B cell (primary cell): ENCODE measurements at regions not wholly inside any gene's neighbourhood (a gene's known extent, or its start where the extent isn't known, plus 50 kb on each side); places are given as distances from the start of the nearest gene placed in this dataset.

Experiments
- ATAC-seq: fragments of 200-7000 bp; cut with Tn5 transposase; one replicate; pipeline ENCODE4 v1.10.0; 2021; ENCODE audit warnings: low read depth, mild to moderate bottlenecking, moderate number of reproducible peaks, moderate library complexity
- CTCF ChIA-PET: fragments of 350-600 bp; sonication (Branson Sonifier 250); formaldehyde crosslinking; loops from one replicate; lab custom pipeline; 2021; ENCODE audit warnings: antibody characterized with exemption, inconsistent platforms; lab: Charles Lee
- POLR2A ChIA-PET: fragments of 350-600 bp; sonication (Branson Sonifier 250); formaldehyde crosslinking; loops from one replicate; lab custom pipeline; 2021; ENCODE audit warnings: antibody characterized with exemption; lab: Charles Lee
- DNase-seq: peaks from one replicate; pipeline ENCODE4 v3.0.0; 2013
- H2AFZ ChIP-seq: 2 replicates; pipeline ENCODE4 v1.6.1; 2012; ENCODE audit warnings: mild to moderate bottlenecking, low read depth, low read length; ENCODE audit not compliant: insufficient read depth, poor library complexity, severe bottlenecking
- H3K27ac ChIP-seq, 2 donors: 1 replicate in 1 of 2; 2 replicates in 1 of 2; pipeline ENCODE4 v1.5.1; 2012 to 2013; ENCODE audit warnings: low read length in 2 of 2, mild to moderate bottlenecking in 2 of 2, moderate library complexity in 1 of 2
- H3K27me3 ChIP-seq, 4 experiments: fragments of 200-600 bp in 1 of 4; sonication (generic) in 1 of 4; replicated peaks in 1 of 4; 1 replicate in 2 of 4; 2 replicates in 2 of 4; pipeline versions ENCODE4 v1.6.1 to v1.7.0; 2013 to 2016; ENCODE audit warnings: low read length in 3 of 4, mild to moderate bottlenecking in 2 of 4, mixed read lengths in 1 of 4, moderate library complexity in 1 of 4; ENCODE audit not compliant: insufficient read depth in 4 of 4, control insufficient read depth in 3 of 4; ENCODE audit errors: control extremely low read depth in 1 of 4
- H3K36me3 ChIP-seq, 2 experiments: replicated peaks in 1 of 2; 1 replicate in 1 of 2; 2 replicates in 1 of 2; pipeline versions ENCODE4 v1.6.1 to v1.7.1; 2013; ENCODE audit warnings: low read length in 1 of 2; ENCODE audit not compliant: insufficient read depth in 2 of 2, control insufficient read depth in 1 of 2; ENCODE audit errors: control extremely low read depth in 1 of 2, extremely low read depth in 1 of 2
- H3K4me1 ChIP-seq, 2 donors: fragments of 200-600 bp in 1 of 2; sonication (generic) in 1 of 2; 1 replicate in 1 of 2; 2 replicates in 1 of 2; pipeline versions ENCODE4 v1.5.1 to v1.6.1; 2013 to 2017; ENCODE audit warnings: low read length in 2 of 2; ENCODE audit not compliant: control insufficient read depth in 2 of 2, insufficient read depth in 2 of 2
- H3K4me2 ChIP-seq: replicated peaks from 2 replicates; pipeline ENCODE3; 2012; ENCODE audit warnings: mild to moderate bottlenecking, low read depth, low read length; ENCODE audit not compliant: poor library complexity, severe bottlenecking
- H3K4me3 ChIP-seq, 5 experiments: fragments of 200-600 bp in 1 of 5; sonication (generic) in 1 of 5; 1 replicate in 3 of 5; 2 replicates in 2 of 5; pipeline versions ENCODE4 v1.5.1 to v1.7.0; 2011 to 2016; ENCODE audit warnings: low read length in 4 of 5, mild to moderate bottlenecking in 4 of 5, low read depth in 2 of 5, control low read depth in 1 of 5, moderate library complexity in 1 of 5; ENCODE audit not compliant: insufficient read depth in 1 of 5; ENCODE audit errors: control extremely low read depth in 1 of 5, extremely low read depth in 1 of 5
- H3K79me2 ChIP-seq: fragments of 200-600 bp; sonication (generic); one replicate; pipeline ENCODE4 v1.6.0; 2016; ENCODE audit warnings: low read length; ENCODE audit not compliant: control insufficient read depth, insufficient read depth
- H3K9ac ChIP-seq: fragments of 200-600 bp; sonication (generic); 2 replicates; pipeline ENCODE4 v1.6.1; 2017; ENCODE audit warnings: mild to moderate bottlenecking, low read length, moderate library complexity
- H3K9me3 ChIP-seq, 3 donors: one replicate each; pipeline versions ENCODE4 v1.6.1 to v1.7.1; 2013; ENCODE audit warnings: low read length in 2 of 3; ENCODE audit not compliant: control insufficient read depth in 2 of 3, insufficient read depth in 1 of 3; ENCODE audit errors: control extremely low read depth in 1 of 3
- H4K20me1 ChIP-seq: 2 replicates; pipeline ENCODE4 v1.6.0; 2012; ENCODE audit warnings: mild to moderate bottlenecking, low read length; ENCODE audit not compliant: insufficient read depth, control insufficient read depth, poor library complexity, severe bottlenecking
- H3K27ac Mint-ChIP-seq: one replicate; pipeline ENCODE4 v1.8.0; 2021; ENCODE audit warnings: mixed read lengths
- H3K27me3 Mint-ChIP-seq: one replicate; pipeline ENCODE4 v1.8.0; 2021; ENCODE audit warnings: mixed read lengths
- H3K4me1 Mint-ChIP-seq: one replicate; pipeline ENCODE4 v1.8.0; 2021; ENCODE audit warnings: mixed read lengths
- H3K4me3 Mint-ChIP-seq: one replicate; pipeline ENCODE4 v1.8.0; 2021; ENCODE audit warnings: mixed read lengths
- H3K9me3 Mint-ChIP-seq: one replicate; pipeline ENCODE4 v1.8.0; 2022; ENCODE audit warnings: mixed read lengths; ENCODE audit not compliant: insufficient read depth
- CTCF ChIP-seq: fragments of 200-600 bp; IDR thresholded peaks from one replicate; pipeline ENCODE4 v1.8.0; 2022; ENCODE audit warnings: antibody characterized with exemption, mild to moderate bottlenecking
- EZH2 ChIP-seq: IDR thresholded peaks from 2 replicates; pipeline ENCODE4 v1.6.1; 2012; ENCODE audit warnings: borderline replicate concordance, low read depth, mild to moderate bottlenecking, moderate library complexity, low read length; ENCODE audit not compliant: insufficient read depth, poor library complexity, severe bottlenecking
- WGBS: methylation state at CpG from one replicate; pipeline ENCODE4 v1.1.5; 2013; ENCODE audit warnings: missing lambda C conversion rate; ENCODE audit not compliant: insufficient coverage; 5-methylcytosine and 5-hydroxymethylcytosine counted together
- intact Hi-C: fragments of 100-400 bp; cut with micrococcal nuclease; formaldehyde crosslinking; loops from one replicate; pipeline ENCODE4 v1.10.0; 2022

GRCh38 chr14:30115756-30116155 is 188.1 kb upstream of the PRKD1 start:
- Mint-ChIP-seq H3K4me1 (no peaks in the 10 kb centered on the region), H3K4me3 (no peak overlapping the region), H3K27me3 (no peaks in the 10 kb centered on the region), H3K27ac (no peak overlapping the region), H3K9me3 (no peaks in the 10 kb centered on the region)
- ChIA-PET CTCF (no interaction called here), POLR2A (no interaction called here)
- no peaks in the 10 kb centered on the region for H4K20me1 ChIP-seq
- H3K27me3 ChIP-seq: no peaks in the 10 kb centered on the region
- no peaks in the 10 kb centered on the region for H3K4me1 ChIP-seq
- no peak for TF ChIP-seq CTCF
- no peak for TF ChIP-seq EZH2
- WGBS: no CpG with 5 or more reads among the region's 2 CpGs
- H3K36me3 ChIP-seq: no peaks in the 10 kb centered on the region
- DNase-seq (no peak), ATAC-seq (no peak)
- no peak overlapping the region for H3K27ac ChIP-seq
- H3K79me2 ChIP-seq: no peaks in the 10 kb centered on the region
- H3K9me3 ChIP-seq: no peaks in the 10 kb centered on the region
- intact Hi-C loops: no loop called here
- no peak overlapping the region for H3K9ac ChIP-seq
- H2AFZ ChIP-seq: no peak overlapping the region
- no peak overlapping the region for H3K4me2 ChIP-seq
- H3K4me3 ChIP-seq: no peak overlapping the region

- Histone ChIP-seq H3K9me3 (peaks cover 0 to 3% (median 0%) of the 10 kb centered on the region in 3 donors), H3K9ac (no peak overlapping the region), H3K36me3 (no peaks in the 10 kb centered on the region), H3K79me2 (no peaks in the 10 kb centered on the region), H3K4me3 (no peak overlapping the region), H3K4me2 (no peak overlapping the region), H3K4me1 (no peaks in the 10 kb centered on the region), H4K20me1 (no peaks in the 10 kb centered on the region), H3K27me3 (no peaks in the 10 kb centered on the region), H3K27ac (no peak overlapping the region), H2AFZ (no peak overlapping the region)
- ChIA-PET POLR2A (no interaction called here), CTCF (no interaction called here)
- no peaks in the 10 kb centered on the region for H3K4me1 Mint-ChIP-seq
- no peak overlapping the region for H3K4me3 Mint-ChIP-seq
- intact Hi-C loops: no loop called here
- H3K27ac Mint-ChIP-seq: no peak overlapping the region
- WGBS: no CpG with 5 or more reads among the region's 2 CpGs
- no peak for TF ChIP-seq CTCF
- no peaks in the 10 kb centered on the region for H3K27me3 Mint-ChIP-seq
- ATAC-seq: no peak
- H3K9me3 Mint-ChIP-seq: no peaks in the 10 kb centered on the region
- no peak for DNase-seq
These were observed 191.5 kb upstream of the PRKD1 start for GRCh38 chr14:30118992-30119640.
